ENCODE measurements at regions not wholly inside any gene's neighbourhood (a gene's known extent, or its start where the extent isn't known, plus 50 kb on each side); places are given as distances from the start of the nearest gene placed in this dataset.

GRCh38 chr2:120677696-120678247 is 57.9 kb upstream of the GLI2 start:
- TF ChIP-seq CTCF (tag by site-specific recombination; IDR thresholded peaks at IDR 0.05): no peak
- TF ChIP-seq HOXA7 (CRISPR knock-in tag; IDR thresholded peaks at IDR 0.05; ENCODE audit: borderline replicate concordance): no peak
- no peak for TF ChIP-seq ZNF24 (tag by site-specific recombination; IDR thresholded peaks at IDR 0.05)
